ENCODE measurements at regions not wholly inside any gene's neighbourhood (a gene's known extent, or its start where the extent isn't known, plus 50 kb on each side); places are given as distances from the start of the nearest gene placed in this dataset.
"Not testable (repeated sequence)": the region's sequence is repeated elsewhere in the genome, so short reads cannot be mapped to it uniquely, and the experiment has no call there.

- Mint-ChIP-seq H3K27me3 (ENCODE audit: low read depth) (no peaks in the 10 kb centered on the region), H3K9me3 (no peaks in the 10 kb centered on the region), H3K4me1 (ENCODE audit: low read depth) (peaks cover 22% of the 10 kb centered on the region), H3K4me3 (no peak overlapping the region), H3K27ac (no peak overlapping the region), H3K36me3 (ENCODE audit: low read depth) (no peaks in the 10 kb centered on the region)
Measured at GRCh38 chrX:9286234-9286633, 178.6 kb upstream of the TBL1X start.

GRCh38 chrX:9291629-9292028, 173.2 kb upstream of the TBL1X start:
- H3K27me3 Mint-ChIP-seq (ENCODE audit: low read depth): peaks cover 10% of the 10 kb centered on the region
- no peaks in the 10 kb centered on the region for H3K4me1 Mint-ChIP-seq (ENCODE audit: low read depth)
- H3K36me3 Mint-ChIP-seq (ENCODE audit: low read depth): no peaks in the 10 kb centered on the region
- no peak overlapping the region for H3K4me3 Mint-ChIP-seq
- H3K27ac Mint-ChIP-seq: no peak overlapping the region
- H3K9me3 Mint-ChIP-seq: no peaks in the 10 kb centered on the region

GRCh38 chrX:9293051-9293496, 171.8 kb upstream of the TBL1X start:
- Mint-ChIP-seq H3K27ac (no peak overlapping the region), H3K9me3 (no peaks in the 10 kb centered on the region), H3K36me3 (ENCODE audit: low read depth) (no peaks in the 10 kb centered on the region), H3K4me3 (no peak overlapping the region), H3K27me3 (ENCODE audit: low read depth) (peaks cover 10% of the 10 kb centered on the region), H3K4me1 (ENCODE audit: low read depth) (no peaks in the 10 kb centered on the region)

GRCh38 chrX:9293903-9294302, 171.0 kb upstream of the TBL1X start:
- Mint-ChIP-seq H3K36me3 (ENCODE audit: low read depth) (no peaks in the 10 kb centered on the region), H3K27me3 (ENCODE audit: low read depth) (peaks cover 10% of the 10 kb centered on the region), H3K27ac (no peak overlapping the region), H3K4me3 (no peak overlapping the region), H3K4me1 (ENCODE audit: low read depth) (no peaks in the 10 kb centered on the region), H3K9me3 (no peaks in the 10 kb centered on the region)

- Mint-ChIP-seq H3K4me3 (no peak overlapping the region), H3K27me3 (ENCODE audit: low read depth) (peaks cover 10% of the 10 kb centered on the region), H3K27ac (no peak overlapping the region), H3K9me3 (no peaks in the 10 kb centered on the region), H3K4me1 (ENCODE audit: low read depth) (no peaks in the 10 kb centered on the region), H3K36me3 (ENCODE audit: low read depth) (no peaks in the 10 kb centered on the region)
Measured at GRCh38 chrX:9295551-9295950, 169.3 kb upstream of the TBL1X start.

- Mint-ChIP-seq H3K4me3 (no peak overlapping the region), H3K36me3 (ENCODE audit: low read depth) (no peaks in the 10 kb centered on the region), H3K4me1 (ENCODE audit: low read depth) (no peaks in the 10 kb centered on the region), H3K9me3 (peaks cover 3% of the 10 kb centered on the region), H3K27ac (no peak overlapping the region), H3K27me3 (ENCODE audit: low read depth) (peaks cover 15% of the 10 kb centered on the region)
Measured at GRCh38 chrX:9298221-9298620, 166.6 kb upstream of the TBL1X start.

- H3K9me3 Mint-ChIP-seq; H3K27ac Mint-ChIP-seq; H3K27me3 Mint-ChIP-seq (ENCODE audit: low read depth); H3K4me1 Mint-ChIP-seq (ENCODE audit: low read depth); H3K36me3 Mint-ChIP-seq (ENCODE audit: low read depth); H3K4me3 Mint-ChIP-seq: not testable (repeated sequence)
Measured at GRCh38 chrX:9299681-9300080, 165.2 kb upstream of the TBL1X start.

GRCh38 chrX:9301836-9302235, 163.0 kb upstream of the TBL1X start:
- peaks cover 5% of the 10 kb centered on the region for H3K27me3 Mint-ChIP-seq (ENCODE audit: low read depth)
- no peaks in the 10 kb centered on the region for H3K4me1 Mint-ChIP-seq (ENCODE audit: low read depth)
- no peak overlapping the region for H3K4me3 Mint-ChIP-seq

GRCh38 chrX:9302381-9302780, 162.5 kb upstream of the TBL1X start:
- Mint-ChIP-seq H3K27ac (no peak overlapping the region), H3K27me3 (ENCODE audit: low read depth) (peaks cover 5% of the 10 kb centered on the region), H3K36me3 (ENCODE audit: low read depth) (no peaks in the 10 kb centered on the region)

More at GRCh38 chrX:9301836-9302235, 163.0 kb upstream of the TBL1X start:
- Mint-ChIP-seq H3K9me3 (peaks cover 3% of the 10 kb centered on the region), H3K27ac (no peak overlapping the region), H3K36me3 (ENCODE audit: low read depth) (no peaks in the 10 kb centered on the region)

GRCh38 chrX:9308426-9308825, 156.4 kb upstream of the TBL1X start:
- Mint-ChIP-seq H3K36me3 (ENCODE audit: low read depth) (no peaks in the 10 kb centered on the region), H3K9me3 (no peaks in the 10 kb centered on the region), H3K27ac (no peak overlapping the region), H3K4me1 (ENCODE audit: low read depth) (peaks cover 4% of the 10 kb centered on the region), H3K4me3 (no peak overlapping the region), H3K27me3 (ENCODE audit: low read depth) (no peaks in the 10 kb centered on the region)

More at GRCh38 chrX:9302381-9302780, 162.5 kb upstream of the TBL1X start:
- no peak overlapping the region for H3K4me3 Mint-ChIP-seq
- H3K4me1 Mint-ChIP-seq (ENCODE audit: low read depth): no peaks in the 10 kb centered on the region
- H3K9me3 Mint-ChIP-seq: peaks cover 3% of the 10 kb centered on the region

- no peaks in the 10 kb centered on the region for H3K27me3 Mint-ChIP-seq (ENCODE audit: low read depth)
- H3K4me1 Mint-ChIP-seq (ENCODE audit: low read depth): peaks cover 5% of the 10 kb centered on the region
- H3K4me3 Mint-ChIP-seq: no peak overlapping the region
- no peaks in the 10 kb centered on the region for H3K36me3 Mint-ChIP-seq (ENCODE audit: low read depth)
- H3K27ac Mint-ChIP-seq: no peak overlapping the region
- H3K9me3 Mint-ChIP-seq: no peaks in the 10 kb centered on the region
Measured at GRCh38 chrX:9310616-9311015, 154.2 kb upstream of the TBL1X start.

- H3K27ac Mint-ChIP-seq: no peak overlapping the region
- H3K4me1 Mint-ChIP-seq (ENCODE audit: low read depth): peaks cover 5% of the 10 kb centered on the region
- H3K27me3 Mint-ChIP-seq (ENCODE audit: low read depth): no peaks in the 10 kb centered on the region
- no peaks in the 10 kb centered on the region for H3K36me3 Mint-ChIP-seq (ENCODE audit: low read depth)
- H3K9me3 Mint-ChIP-seq: no peaks in the 10 kb centered on the region
- no peak overlapping the region for H3K4me3 Mint-ChIP-seq
Measured at GRCh38 chrX:9311421-9312160, 153.3 kb upstream of the TBL1X start.

- Mint-ChIP-seq H3K9me3 (no peaks in the 10 kb centered on the region), H3K4me1 (ENCODE audit: low read depth) (peaks cover 13% of the 10 kb centered on the region), H3K36me3 (ENCODE audit: low read depth) (no peaks in the 10 kb centered on the region), H3K27me3 (ENCODE audit: low read depth) (no peaks in the 10 kb centered on the region), H3K27ac (peak overlapping the region; percentile 55), H3K4me3 (no peak overlapping the region)
Measured at GRCh38 chrX:9312922-9313867, 151.7 kb upstream of the TBL1X start.

- no peaks in the 10 kb centered on the region for H3K36me3 Mint-ChIP-seq (ENCODE audit: low read depth)
- H3K9me3 Mint-ChIP-seq: no peaks in the 10 kb centered on the region
- H3K4me3 Mint-ChIP-seq: no peak overlapping the region
- H3K4me1 Mint-ChIP-seq (ENCODE audit: low read depth): peaks cover 18% of the 10 kb centered on the region
- H3K27ac Mint-ChIP-seq: no peak overlapping the region
- no peaks in the 10 kb centered on the region for H3K27me3 Mint-ChIP-seq (ENCODE audit: low read depth)
Measured at GRCh38 chrX:9315086-9315485, 149.8 kb upstream of the TBL1X start.

GRCh38 chrX:9316096-9316495, 148.8 kb upstream of the TBL1X start:
- Mint-ChIP-seq H3K4me1 (ENCODE audit: low read depth) (peaks cover 18% of the 10 kb centered on the region), H3K9me3 (no peaks in the 10 kb centered on the region), H3K27me3 (ENCODE audit: low read depth) (no peaks in the 10 kb centered on the region), H3K27ac (no peak overlapping the region), H3K4me3 (no peak overlapping the region), H3K36me3 (ENCODE audit: low read depth) (no peaks in the 10 kb centered on the region)

Measured in T-helper 1 cell treated with Interleukin-12 subunit alpha and Interleukin-12 subunit beta and Interleukin-4 antibody, amounts not matched to agents 30 μg/mL and 1 μg/mL, for 36 hours (primary cell).